ENCODE measurements at regions not wholly inside any gene's neighbourhood (a gene's known extent, or its start where the extent isn't known, plus 50 kb on each side); places are given as distances from the start of the nearest gene placed in this dataset.

DNA sequence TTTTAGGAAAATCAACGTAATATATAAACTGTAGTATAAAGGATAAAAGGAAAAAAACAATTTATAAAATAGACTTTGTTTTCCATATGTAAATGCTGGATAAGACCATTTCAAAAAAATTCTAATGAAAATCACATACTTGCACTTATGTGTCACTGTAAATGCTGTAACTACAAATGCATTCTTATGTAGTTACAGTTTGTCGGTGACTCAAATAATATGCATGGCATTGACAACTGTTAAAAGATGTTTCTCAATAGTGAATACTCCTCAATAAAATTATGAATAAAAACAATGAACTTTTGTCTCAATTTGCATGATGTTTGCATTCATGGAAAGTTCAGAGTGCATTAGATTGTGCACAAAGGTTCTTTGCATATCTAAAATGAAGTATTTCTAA lies 614.0 kb upstream of the CHRM3 start:
- Histone ChIP-seq H3K4ac (ENCODE audit: low read depth, low read length) (no peak overlapping the region), H2BK120ac (ENCODE audit: low read depth, low read length, poor library complexity, severe bottlenecking) (no peak overlapping the region), H2AFZ (ENCODE audit: low read length) (no peak overlapping the region), H3K27ac (ENCODE audit: insufficient read length, low read depth, low read length) (no peak overlapping the region), H3T11ph (ENCODE audit: low read length) (no peak overlapping the region), H2BK12ac (ENCODE audit: insufficient read length, low read depth, low read length) (no peak overlapping the region), H3K27me3 (ENCODE audit: insufficient read depth, low read length) (no peaks in the 10 kb centered on the region), H3K23me2 (ENCODE audit: insufficient read length, low read depth, low read length, poor library complexity, severe bottlenecking) (no peaks in the 10 kb centered on the region), H3K23ac (ENCODE audit: insufficient read length, low read depth, low read length) (no peak overlapping the region), H2BK20ac (ENCODE audit: low read depth, low read length, poor library complexity, severe bottlenecking) (no peak overlapping the region), H4K91ac (ENCODE audit: insufficient read length, low read depth, low read length) (no peak overlapping the region), H3K79me1 (ENCODE audit: insufficient read depth, low read depth, low read length, poor library complexity, severe bottlenecking) (no peaks in the 10 kb centered on the region), H3K4me2 (ENCODE audit: insufficient read depth, insufficient read length, low read length) (no peak overlapping the region), H2BK5ac (ENCODE audit: insufficient read length, low read length) (no peak overlapping the region), H3K18ac (ENCODE audit: insufficient read length, low read depth, low read length) (no peak overlapping the region), H3K79me2 (ENCODE audit: insufficient read depth, low read length) (no peaks in the 10 kb centered on the region), H3K9me3 (ENCODE audit: control insufficient read depth, low read depth, low read length) (no peaks in the 10 kb centered on the region), H3K56ac (ENCODE audit: insufficient read length, low read depth, low read length) (no peak overlapping the region), H2BK15ac (ENCODE audit: low read depth, low read length) (no peak overlapping the region), H2AK5ac (ENCODE audit: insufficient read length, low read length) (no peak overlapping the region), H4K5ac (ENCODE audit: insufficient read length, low read depth, low read length) (no peak overlapping the region), H4K8ac (replicated peaks; ENCODE audit: insufficient read length, low read depth, low read length) (no peak overlapping the region), H3K4me1 (ENCODE audit: insufficient read depth, low read length) (no peaks in the 10 kb centered on the region), H4K20me1 (ENCODE audit: control insufficient read depth, insufficient read depth, insufficient read length) (no peaks in the 10 kb centered on the region), H3K14ac (ENCODE audit: insufficient read depth, low read length) (no peak overlapping the region), H3K9ac (ENCODE audit: extremely low read depth, insufficient read length, low read length) (no peak overlapping the region)
- Mint-ChIP-seq H3K36me3 (ENCODE audit: insufficient read depth in 1 of 3, low read depth in 3 of 3) (no peaks in the 10 kb centered on the region), H3K9me3 (peaks cover 0 to 2% of the 10 kb centered on the region in 2 experiments; a peak in 1 of 5 replicates), H3K27ac (no peak overlapping the region), H3K4me3 (no peak overlapping the region), H3K4me1 (no peaks in the 10 kb centered on the region), H3K27me3 (ENCODE audit: low read depth) (no peaks in the 10 kb centered on the region)
- TF ChIP-seq, protein P1, sequence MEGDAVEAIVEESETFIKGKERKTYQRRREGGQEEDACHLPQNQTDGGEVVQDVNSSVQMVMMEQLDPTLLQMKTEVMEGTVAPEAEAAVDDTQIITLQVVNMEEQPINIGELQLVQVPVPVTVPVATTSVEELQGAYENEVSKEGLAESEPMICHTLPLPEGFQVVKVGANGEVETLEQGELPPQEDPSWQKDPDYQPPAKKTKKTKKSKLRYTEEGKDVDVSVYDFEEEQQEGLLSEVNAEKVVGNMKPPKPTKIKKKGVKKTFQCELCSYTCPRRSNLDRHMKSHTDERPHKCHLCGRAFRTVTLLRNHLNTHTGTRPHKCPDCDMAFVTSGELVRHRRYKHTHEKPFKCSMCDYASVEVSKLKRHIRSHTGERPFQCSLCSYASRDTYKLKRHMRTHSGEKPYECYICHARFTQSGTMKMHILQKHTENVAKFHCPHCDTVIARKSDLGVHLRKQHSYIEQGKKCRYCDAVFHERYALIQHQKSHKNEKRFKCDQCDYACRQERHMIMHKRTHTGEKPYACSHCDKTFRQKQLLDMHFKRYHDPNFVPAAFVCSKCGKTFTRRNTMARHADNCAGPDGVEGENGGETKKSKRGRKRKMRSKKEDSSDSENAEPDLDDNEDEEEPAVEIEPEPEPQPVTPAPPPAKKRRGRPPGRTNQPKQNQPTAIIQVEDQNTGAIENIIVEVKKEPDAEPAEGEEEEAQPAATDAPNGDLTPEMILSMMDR (conservative IDR thresholded peaks at IDR 0.05) = no peak
- WGBS (ENCODE audit: extremely low coverage, insufficient read length, low lambda C conversion rate) = no CpG with 5 or more reads among the region's 2 CpGs
- DNase-seq = no peak
